Stomach (tissue), 4 donors: ENCODE measurements at regions not wholly inside any gene's neighbourhood (a gene's known extent, or its start where the extent isn't known, plus 50 kb on each side); places are given as distances from the start of the nearest gene placed in this dataset.

Source experiments
- POLR2A ChIP-seq, 4 donors: fragments of 450-650 bp; IDR thresholded peaks; one replicate each; pipeline ENCODE4 v1.6.1; 2016; ENCODE audit warnings: antibody characterized with exemption in 4 of 4, control low read depth in 2 of 4, mild to moderate bottlenecking in 1 of 4, moderate library complexity in 1 of 4
- TF ChIP-seq, protein P1 (sequence below), 7 experiments: fragments of 450-650 bp in 4 of 7; fragments of 200-600 bp in 3 of 7; sonication (generic) in 3 of 7; IDR thresholded peaks; one replicate each; pipeline ENCODE4 v1.5.1; 2016 to 2019; ENCODE audit warnings: antibody characterized with exemption in 7 of 7, control low read depth in 2 of 7, mild to moderate bottlenecking in 1 of 7

DNA sequence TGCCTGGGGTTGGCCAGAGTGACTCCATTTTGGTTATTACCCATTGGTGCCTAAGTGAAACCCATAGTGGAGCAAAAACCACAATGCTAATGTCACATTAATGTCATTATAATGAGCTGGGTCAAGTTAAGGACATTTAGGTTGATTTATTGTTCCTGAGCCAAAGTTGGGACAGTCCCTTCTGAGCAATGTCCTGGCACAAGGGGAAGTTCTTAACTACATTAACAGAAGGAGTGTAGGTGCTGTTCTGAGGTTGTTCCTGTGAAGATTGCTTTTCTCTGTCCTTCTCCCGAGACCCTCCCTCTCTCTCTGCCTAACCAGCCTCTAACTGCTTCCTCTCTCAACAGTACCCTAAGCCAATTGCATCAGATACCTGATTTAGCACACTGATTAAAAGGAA lies 1956.8 kb upstream of the PCDH10 start:
- TF ChIP-seq, protein P1, sequence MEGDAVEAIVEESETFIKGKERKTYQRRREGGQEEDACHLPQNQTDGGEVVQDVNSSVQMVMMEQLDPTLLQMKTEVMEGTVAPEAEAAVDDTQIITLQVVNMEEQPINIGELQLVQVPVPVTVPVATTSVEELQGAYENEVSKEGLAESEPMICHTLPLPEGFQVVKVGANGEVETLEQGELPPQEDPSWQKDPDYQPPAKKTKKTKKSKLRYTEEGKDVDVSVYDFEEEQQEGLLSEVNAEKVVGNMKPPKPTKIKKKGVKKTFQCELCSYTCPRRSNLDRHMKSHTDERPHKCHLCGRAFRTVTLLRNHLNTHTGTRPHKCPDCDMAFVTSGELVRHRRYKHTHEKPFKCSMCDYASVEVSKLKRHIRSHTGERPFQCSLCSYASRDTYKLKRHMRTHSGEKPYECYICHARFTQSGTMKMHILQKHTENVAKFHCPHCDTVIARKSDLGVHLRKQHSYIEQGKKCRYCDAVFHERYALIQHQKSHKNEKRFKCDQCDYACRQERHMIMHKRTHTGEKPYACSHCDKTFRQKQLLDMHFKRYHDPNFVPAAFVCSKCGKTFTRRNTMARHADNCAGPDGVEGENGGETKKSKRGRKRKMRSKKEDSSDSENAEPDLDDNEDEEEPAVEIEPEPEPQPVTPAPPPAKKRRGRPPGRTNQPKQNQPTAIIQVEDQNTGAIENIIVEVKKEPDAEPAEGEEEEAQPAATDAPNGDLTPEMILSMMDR (IDR thresholded peaks at IDR 0.05): no peak
- no peak for TF ChIP-seq POLR2A (IDR thresholded peaks at IDR 0.05)
